Left kidney (tissue), 1 donor: ENCODE measurements at regions not wholly inside any gene's neighbourhood (a gene's known extent, or its start where the extent isn't known, plus 50 kb on each side); places are given as distances from the start of the nearest gene placed in this dataset.
"Not testable (repeated sequence)": the region's sequence is repeated elsewhere in the genome, so short reads cannot be mapped to it uniquely, and the experiment has no call there.

Experiments
- DNase-seq: peaks from one replicate; pipeline ENCODE4 v3.0.0-alpha.2; 2013

GRCh38 chr2:111290370-111290769, 169.7 kb downstream of the BCL2L11 start:
- not testable (repeated sequence) for DNase-seq

- DNase-seq = not testable (repeated sequence)
Observed at GRCh38 chr2:111291566-111291965, 170.9 kb downstream of the BCL2L11 start.

- not testable (repeated sequence) for DNase-seq
Observed at GRCh38 chr2:111292232-111292968, 171.7 kb downstream of the BCL2L11 start.

GRCh38 chr2:111294699-111295098, 174.0 kb downstream of the BCL2L11 start:
- not testable (repeated sequence) for DNase-seq

- not testable (repeated sequence) for DNase-seq
Observed at GRCh38 chr2:111296122-111296804, 175.5 kb downstream of the BCL2L11 start.

GRCh38 chr2:111297128-111297527, 176.4 kb downstream of the BCL2L11 start:
- DNase-seq = not testable (repeated sequence)

GRCh38 chr2:111298927-111299326, 178.2 kb downstream of the BCL2L11 start:
- not testable (repeated sequence) for DNase-seq

GRCh38 chr2:111299635-111300034, 178.9 kb downstream of the BCL2L11 start:
- DNase-seq = not testable (repeated sequence)

- DNase-seq = not testable (repeated sequence)
Observed at GRCh38 chr2:111301677-111302076, 181.0 kb downstream of the BCL2L11 start.

GRCh38 chr2:111302397-111303218, 181.9 kb downstream of the BCL2L11 start:
- DNase-seq = not testable (repeated sequence)

- DNase-seq = not testable (repeated sequence)
Observed at GRCh38 chr2:111307302-111307701, 186.6 kb downstream of the BCL2L11 start.

- not testable (repeated sequence) for DNase-seq
Observed at GRCh38 chr2:111309231-111310075, 188.7 kb downstream of the BCL2L11 start.

GRCh38 chr2:111310395-111310794, 189.7 kb downstream of the BCL2L11 start:
- DNase-seq = not testable (repeated sequence)

GRCh38 chr2:111311568-111311967, 190.9 kb downstream of the BCL2L11 start:
- DNase-seq = not testable (repeated sequence)

GRCh38 chr2:111312897-111313607, 192.3 kb downstream of the BCL2L11 start:
- not testable (repeated sequence) for DNase-seq

GRCh38 chr2:111313711-111314110, 193.0 kb downstream of the BCL2L11 start:
- not testable (repeated sequence) for DNase-seq

GRCh38 chr2:111315188-111315917, 194.6 kb downstream of the BCL2L11 start:
- DNase-seq = not testable (repeated sequence)

- not testable (repeated sequence) for DNase-seq
Observed at GRCh38 chr2:111316221-111316741, 195.6 kb downstream of the BCL2L11 start.

GRCh38 chr2:111316881-111317549, 196.3 kb downstream of the BCL2L11 start:
- not testable (repeated sequence) for DNase-seq
